GM19463 (cell line): ENCODE measurements at regions not wholly inside any gene's neighbourhood (a gene's known extent, or its start where the extent isn't known, plus 50 kb on each side); places are given as distances from the start of the nearest gene placed in this dataset.

Experiments
- ATAC-seq: cut with Tn5 transposase; IDR thresholded peaks from one replicate; pipeline ENCODE4 v1.9.1; 2021; ENCODE audit warnings: mild to moderate bottlenecking, moderate library complexity; ENCODE audit not compliant: unreplicated experiment

GRCh38 chr2:139359818-139360217 is 579.6 kb upstream of the NXPH2 start:
- ATAC-seq: no peak

- ATAC-seq: no peak
Measured at GRCh38 chr2:139357972-139358371, 577.8 kb upstream of the NXPH2 start.

- no peak for ATAC-seq
Measured at GRCh38 chr2:139354518-139354917, 574.3 kb upstream of the NXPH2 start.

- no peak for ATAC-seq
Measured at GRCh38 chr2:139353874-139354273, 573.7 kb upstream of the NXPH2 start.

- no peak for ATAC-seq
Measured at GRCh38 chr2:139317259-139317658, 537.1 kb upstream of the NXPH2 start.

GRCh38 chr2:139314059-139314458 is 533.9 kb upstream of the NXPH2 start:
- ATAC-seq: no peak

GRCh38 chr2:139296672-139297209 is 516.6 kb upstream of the NXPH2 start:
- ATAC-seq: no peak

- no peak for ATAC-seq
Measured at GRCh38 chr2:139293992-139294548, 513.9 kb upstream of the NXPH2 start.

- no peak for ATAC-seq
Measured at GRCh38 chr2:139281124-139281523, 500.9 kb upstream of the NXPH2 start.

- ATAC-seq: no peak
Measured at GRCh38 chr2:139271879-139272278, 491.7 kb upstream of the NXPH2 start.

- no peak for ATAC-seq
Measured at GRCh38 chr2:139271149-139271548, 491.0 kb upstream of the NXPH2 start.

- ATAC-seq: no peak
Measured at GRCh38 chr2:139260052-139260430, 479.9 kb upstream of the NXPH2 start.

- ATAC-seq: no peak
Measured at GRCh38 chr2:139259422-139260051, 479.3 kb upstream of the NXPH2 start.

GRCh38 chr2:139241286-139241685 is 461.1 kb upstream of the NXPH2 start:
- no peak for ATAC-seq

- ATAC-seq: no peak
Measured at GRCh38 chr2:139237023-139237422, 456.8 kb upstream of the NXPH2 start.

- ATAC-seq: no peak
Measured at GRCh38 chr2:139230881-139231280, 450.7 kb upstream of the NXPH2 start.

GRCh38 chr2:139228276-139228675 is 448.1 kb upstream of the NXPH2 start:
- ATAC-seq: no peak

GRCh38 chr2:139225961-139226360 is 445.8 kb upstream of the NXPH2 start:
- ATAC-seq: no peak

- no peak for ATAC-seq
Measured at GRCh38 chr2:139218181-139218580, 438.0 kb upstream of the NXPH2 start.

GRCh38 chr2:139217641-139218040 is 437.5 kb upstream of the NXPH2 start:
- ATAC-seq: no peak

- ATAC-seq: no peak
Measured at GRCh38 chr2:139216435-139216834, 436.2 kb upstream of the NXPH2 start.

GRCh38 chr2:139214801-139215200 is 434.6 kb upstream of the NXPH2 start:
- ATAC-seq: no peak

GRCh38 chr2:139209586-139209985 is 429.4 kb upstream of the NXPH2 start:
- no peak for ATAC-seq
